ENCODE measurements at regions not wholly inside any gene's neighbourhood (a gene's known extent, or its start where the extent isn't known, plus 50 kb on each side); places are given as distances from the start of the nearest gene placed in this dataset.

DNA sequence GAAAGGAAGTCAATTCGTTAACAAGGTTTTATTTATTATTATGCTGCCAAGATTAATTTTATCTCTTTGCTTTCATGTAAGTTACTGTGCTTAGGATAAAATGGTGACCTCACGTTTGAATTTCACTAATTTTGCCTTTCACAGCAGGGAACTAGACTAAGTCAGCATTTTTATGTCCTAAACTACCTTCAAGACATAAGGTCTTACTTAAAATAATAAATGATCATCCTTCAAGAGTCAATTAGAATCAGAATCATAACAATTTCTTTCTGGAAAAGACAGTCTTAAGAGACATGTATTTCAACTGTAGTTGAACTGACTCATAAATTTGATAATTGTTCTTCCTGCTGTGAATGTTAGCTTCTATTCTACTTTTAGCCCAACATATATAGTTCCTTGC is 893.8 kb downstream of the KCNJ2 start:
- 15 to 55% (median 23%) methylated on average over 2 of the region's 2 CpGs for WGBS, 5 donors
- H3K36me3 ChIP-seq: no peaks in the 10 kb centered on the region
- H3K9me3 ChIP-seq: no peaks in the 10 kb centered on the region
- TF ChIP-seq POLR2A (IDR thresholded peaks at IDR 0.05): no peak
- TF ChIP-seq POLR2AphosphoS5 (IDR thresholded peaks at IDR 0.05): no peak
- TF ChIP-seq, protein P1, sequence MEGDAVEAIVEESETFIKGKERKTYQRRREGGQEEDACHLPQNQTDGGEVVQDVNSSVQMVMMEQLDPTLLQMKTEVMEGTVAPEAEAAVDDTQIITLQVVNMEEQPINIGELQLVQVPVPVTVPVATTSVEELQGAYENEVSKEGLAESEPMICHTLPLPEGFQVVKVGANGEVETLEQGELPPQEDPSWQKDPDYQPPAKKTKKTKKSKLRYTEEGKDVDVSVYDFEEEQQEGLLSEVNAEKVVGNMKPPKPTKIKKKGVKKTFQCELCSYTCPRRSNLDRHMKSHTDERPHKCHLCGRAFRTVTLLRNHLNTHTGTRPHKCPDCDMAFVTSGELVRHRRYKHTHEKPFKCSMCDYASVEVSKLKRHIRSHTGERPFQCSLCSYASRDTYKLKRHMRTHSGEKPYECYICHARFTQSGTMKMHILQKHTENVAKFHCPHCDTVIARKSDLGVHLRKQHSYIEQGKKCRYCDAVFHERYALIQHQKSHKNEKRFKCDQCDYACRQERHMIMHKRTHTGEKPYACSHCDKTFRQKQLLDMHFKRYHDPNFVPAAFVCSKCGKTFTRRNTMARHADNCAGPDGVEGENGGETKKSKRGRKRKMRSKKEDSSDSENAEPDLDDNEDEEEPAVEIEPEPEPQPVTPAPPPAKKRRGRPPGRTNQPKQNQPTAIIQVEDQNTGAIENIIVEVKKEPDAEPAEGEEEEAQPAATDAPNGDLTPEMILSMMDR (IDR thresholded peaks at IDR 0.05): no peak
- TF ChIP-seq EP300 (IDR thresholded peaks at IDR 0.05): no peak
- no peak overlapping the region for H3K4me3 ChIP-seq
- H3K27ac ChIP-seq: no peak overlapping the region
- intact Hi-C loops (cut with DNase I; ENCODE audit: low total_unique reads): no loop called here
- DNase-seq: no peak
- no peaks in the 10 kb centered on the region for H3K27me3 ChIP-seq
- H3K4me1 ChIP-seq: no peaks in the 10 kb centered on the region

DNA sequence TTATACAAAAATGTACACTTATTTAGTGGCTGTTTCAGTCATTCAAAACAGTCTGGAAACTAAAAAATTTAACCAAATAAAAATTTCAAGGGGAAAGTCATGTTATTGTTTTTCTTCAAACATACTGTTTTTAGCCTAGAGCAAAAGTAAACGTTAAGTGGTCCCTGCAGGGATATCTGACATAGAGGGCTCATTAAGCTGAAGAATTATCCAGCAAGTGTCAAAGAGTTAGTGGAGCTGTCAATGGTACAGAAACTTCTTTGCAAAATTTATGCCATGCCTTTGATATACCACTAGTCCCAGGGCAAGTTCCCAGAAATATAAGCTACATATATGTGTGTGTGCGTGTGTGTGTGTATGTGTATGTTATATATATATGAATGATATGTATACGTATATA is 894.2 kb downstream of the KCNJ2 start:
- Histone ChIP-seq H3K9me3 (no peaks in the 10 kb centered on the region), H3K4me3 (no peak overlapping the region), H3K36me3 (no peaks in the 10 kb centered on the region), H3K27ac (no peak overlapping the region), H3K27me3 (no peaks in the 10 kb centered on the region), H3K4me1 (no peaks in the 10 kb centered on the region)
- 78 to 86% (median 79%) methylated on average over 3 of the region's 3 CpGs for WGBS, 5 donors
- intact Hi-C loops (cut with DNase I; ENCODE audit: low total_unique reads): no loop called here
- TF ChIP-seq, protein P1 (IDR thresholded peaks at IDR 0.05): no peak
- TF ChIP-seq POLR2AphosphoS5 (IDR thresholded peaks at IDR 0.05) (no peak), POLR2A (IDR thresholded peaks at IDR 0.05) (no peak), EP300 (IDR thresholded peaks at IDR 0.05) (no peak)
- no peak for DNase-seq

DNA sequence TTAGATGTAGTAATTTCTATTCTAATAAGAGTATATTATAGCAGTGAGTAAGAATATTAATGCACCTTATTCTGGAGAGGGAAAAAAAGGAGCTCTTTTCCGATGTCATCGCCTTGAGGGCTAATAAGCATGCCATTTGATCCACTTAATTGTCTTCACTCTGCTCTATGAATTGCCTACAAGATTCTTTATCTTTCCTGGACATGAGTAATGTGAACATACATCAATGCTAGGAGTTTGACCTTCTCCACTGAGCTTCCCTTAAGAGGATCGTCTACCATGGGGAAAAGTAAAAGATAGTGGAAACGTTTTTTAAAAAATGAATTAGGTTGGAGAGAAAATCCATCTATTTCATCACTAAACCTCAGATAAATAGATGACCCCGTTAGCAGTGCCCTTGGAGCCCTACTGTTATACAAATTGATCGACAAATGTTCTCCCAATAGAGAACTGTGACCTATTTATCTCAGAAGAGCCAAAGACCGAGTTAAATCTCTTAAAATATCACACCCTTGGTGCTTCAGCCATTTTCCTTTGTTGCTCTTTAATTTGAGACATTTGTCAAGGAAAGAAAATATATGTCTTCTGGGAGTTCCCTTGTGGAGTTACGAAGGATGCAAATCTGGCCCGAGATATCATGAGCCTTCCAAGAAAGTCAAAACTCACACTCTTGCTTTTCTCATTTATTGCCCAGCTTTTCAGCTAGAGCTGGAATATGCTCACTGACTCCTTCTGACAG is 898.5 kb downstream of the KCNJ2 start:
- no peak for TF ChIP-seq EP300 (IDR thresholded peaks at IDR 0.05)
- TF ChIP-seq POLR2A (IDR thresholded peaks at IDR 0.05): no peak
- no peak for TF ChIP-seq POLR2AphosphoS5 (IDR thresholded peaks at IDR 0.05)
- TF ChIP-seq, protein P1 (IDR thresholded peaks at IDR 0.05): no peak
- intact Hi-C loops (cut with DNase I; ENCODE audit: low total_unique reads): no loop called here
- Histone ChIP-seq H3K27me3 (no peaks in the 10 kb centered on the region), H3K9me3 (no peaks in the 10 kb centered on the region), H3K36me3 (no peaks in the 10 kb centered on the region), H3K4me1 (no peaks in the 10 kb centered on the region), H3K27ac (no peak overlapping the region), H3K4me3 (no peak overlapping the region)
- DNase-seq: no peak
- 65 to 78% (median 71%) methylated on average over 9 of the region's 9 CpGs for WGBS, 5 donors

DNA sequence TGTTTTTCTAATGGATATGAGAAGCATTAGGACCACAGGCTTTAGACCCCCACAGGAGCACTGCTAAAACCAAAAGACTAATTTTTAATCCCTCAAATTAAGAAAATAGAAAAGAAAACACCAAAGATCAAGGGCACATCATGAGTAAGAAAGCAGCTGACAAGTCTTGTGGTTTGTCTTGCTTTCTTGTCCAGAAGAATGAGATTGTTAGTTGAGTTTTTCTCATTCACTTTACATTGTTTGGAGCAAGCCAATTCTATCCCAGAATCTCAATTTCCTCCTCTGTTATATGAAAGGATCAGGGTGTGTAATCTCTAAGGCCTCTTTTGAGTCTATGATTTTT is 899.0 kb downstream of the KCNJ2 start:
- no peak overlapping the region for H3K27ac ChIP-seq
- intact Hi-C loops (cut with DNase I; ENCODE audit: low total_unique reads): no loop called here
- no peaks in the 10 kb centered on the region for H3K27me3 ChIP-seq
- no peak for TF ChIP-seq POLR2A (IDR thresholded peaks at IDR 0.05)
- TF ChIP-seq POLR2AphosphoS5 (IDR thresholded peaks at IDR 0.05): no peak
- TF ChIP-seq, protein P1 (IDR thresholded peaks at IDR 0.05): no peak
- no peak for TF ChIP-seq EP300 (IDR thresholded peaks at IDR 0.05)
- no peak overlapping the region for H3K4me3 ChIP-seq
- no peaks in the 10 kb centered on the region for H3K9me3 ChIP-seq
- no peak for DNase-seq
- H3K4me1 ChIP-seq: no peaks in the 10 kb centered on the region
- no peaks in the 10 kb centered on the region for H3K36me3 ChIP-seq

Measured in stomach (tissue), 8 donors.